ENCODE measurements at regions not wholly inside any gene's neighbourhood (a gene's known extent, or its start where the extent isn't known, plus 50 kb on each side); places are given as distances from the start of the nearest gene placed in this dataset.

GRCh38 chr7:46625032-46625431 lies 704.0 kb upstream of the IGFBP3 start (continued):
- TF ChIP-seq HDAC2 (IDR thresholded peaks at IDR 0.05) = no peak
- no peak for TF ChIP-seq CEBPB (IDR thresholded peaks at IDR 0.05; ENCODE audit: borderline replicate concordance in 1 of 2, low read depth in 2 of 2, low read length in 2 of 2)
- TF ChIP-seq TARDBP (IDR thresholded peaks at IDR 0.05; ENCODE audit: borderline replicate concordance) = no peak
- no peak for TF ChIP-seq MXI1 (IDR thresholded peaks at IDR 0.05; ENCODE audit: low read depth, low read length)
- TF ChIP-seq SREBF2 (IDR thresholded peaks at IDR 0.05; ENCODE audit: low read length) = no peak
- TF ChIP-seq STAT3 (IDR thresholded peaks at IDR 0.05; ENCODE audit: low read depth, low read length) = no peak

DNA sequence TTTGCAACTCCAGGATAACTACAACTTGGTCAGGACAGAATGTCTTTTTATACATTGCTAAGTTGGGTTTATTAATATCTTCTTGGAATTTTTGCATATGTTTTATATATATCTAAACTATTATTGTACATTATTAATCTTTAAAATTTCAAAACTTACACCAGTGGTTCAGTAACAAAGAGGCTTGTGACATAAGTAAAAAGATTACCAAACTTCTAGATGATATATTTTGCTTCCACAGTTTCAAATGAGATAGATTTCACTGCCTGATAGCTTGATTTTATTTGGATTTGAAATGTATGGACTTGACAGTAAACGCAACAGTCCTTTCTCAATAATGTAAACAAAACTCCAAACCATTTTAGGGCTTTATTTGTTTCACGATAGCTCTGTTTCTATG lies 701.2 kb upstream of the IGFBP3 start:
- H3K27me3 ChIP-seq (replicated peaks in 1 of 2; ENCODE audit: control insufficient read depth in 2 of 2, insufficient read depth in 2 of 2, low read length in 1 of 2) = no peaks in the 10 kb centered on the region
- no peak overlapping the region for H2AFZ ChIP-seq (ENCODE audit: control insufficient read depth, low read depth, low read length)
- no peaks in the 10 kb centered on the region for H4K20me1 ChIP-seq (ENCODE audit: control insufficient read depth, insufficient read depth)
- no peaks in the 10 kb centered on the region for H3K36me3 ChIP-seq (ENCODE audit: control insufficient read depth in 2 of 2, insufficient read depth in 2 of 2, low read length in 1 of 2)
- ChIA-PET SMC1A (ENCODE audit: uncharacterized antibody, unreplicated experiment) (interaction anchor here (1.7 kb wide), 1 partner anchor 9 kb away, joined by 5 read pairs; no protein-coding TSS in a partner anchor), CTCF (interaction anchor here (0.8 to 1.5 kb wide), 2 partner anchors 8 to 477 kb away, joined by 3 to 4 read pairs; no protein-coding TSS in a partner anchor), POLR2A (no interaction called here), RAD21 (ENCODE audit: unreplicated experiment) (interaction anchor here (1.3 to 1.7 kb wide), 2 partner anchors 7 to 34 kb away, joined by 3 to 6 read pairs; no protein-coding TSS in a partner anchor)
- FAIRE-seq = no peak
- no peak overlapping the region for H3K27ac ChIP-seq (ENCODE audit: control insufficient read depth, insufficient read depth)
- H3K9me3 ChIP-seq (replicated peaks; ENCODE audit: control insufficient read depth, insufficient read depth, low read length) = no peaks in the 10 kb centered on the region
- intact Hi-C loops (cut with micrococcal nuclease; ENCODE audit: unreplicated experiment) = no loop called here
- no peak overlapping the region for H3K9ac ChIP-seq (ENCODE audit: control insufficient read depth, insufficient read depth, low read length)
- 17% methylated on average over 2 of the region's 2 CpGs for WGBS (ENCODE audit: insufficient coverage, insufficient replicate concordance, low lambda C conversion rate, missing lambda C conversion rate)
- in situ Hi-C loops (cut with MboI) = no loop called here
- no peaks in the 10 kb centered on the region for H3K79me2 ChIP-seq (ENCODE audit: control insufficient read depth, insufficient read depth, low read length)
- no peak for DNase-seq (ENCODE audit: low read depth, low spot score)
- BruUV-seq (replicated peaks) = no TSS peak
- no peaks in the 10 kb centered on the region for H3K4me1 ChIP-seq (ENCODE audit: control insufficient read depth, insufficient read depth, low read length)
- no peak for ATAC-seq
- H3K4me2 ChIP-seq (ENCODE audit: control insufficient read depth, insufficient read depth) = no peak overlapping the region
- H3K4me3 ChIP-seq = no peak overlapping the region
- TF ChIP-seq ASH2L (IDR thresholded peaks at IDR 0.05; ENCODE audit: borderline replicate concordance, low read depth) (no peak), MYC (IDR thresholded peaks at IDR 0.05; ENCODE audit: insufficient read depth, insufficient read length, insufficient replicate concordance, low read length, severe bottlenecking) (no peak), EZH2 (IDR thresholded peaks at IDR 0.05; ENCODE audit: borderline replicate concordance, control insufficient read depth, low read depth, low read length) (no peak), ZNF217 (IDR thresholded peaks at IDR 0.05) (no peak), CHD2 (IDR thresholded peaks at IDR 0.05; ENCODE audit: borderline replicate concordance, low read depth, low read length) (no peak), SUPT20H (IDR thresholded peaks at IDR 0.05; ENCODE audit: borderline replicate concordance, control insufficient read depth, low read depth, low read length) (no peak), SIX5 (IDR thresholded peaks at IDR 0.05; ENCODE audit: low read depth, low read length, severe bottlenecking) (no peak), POLR2AphosphoS5 (IDR thresholded peaks at IDR 0.05; ENCODE audit: low read length) (no peak), MTA2 (IDR thresholded peaks at IDR 0.05; ENCODE audit: low read depth) (no peak), POLR2A (IDR thresholded peaks at IDR 0.05; ENCODE audit: low read depth, low read length) (no peak), ETV6 (conservative IDR thresholded peaks at IDR 0.05 in 1 of 2, IDR thresholded peaks at IDR 0.05 in 1 of 2; ENCODE audit: borderline replicate concordance in 1 of 2, low read depth in 1 of 2) (no peak), RELA (IDR thresholded peaks at IDR 0.05; ENCODE audit: borderline replicate concordance, partially characterized antibody) (no peak), MXI1 (IDR thresholded peaks at IDR 0.05; ENCODE audit: low read depth, low read length) (no peak), NBN (IDR thresholded peaks at IDR 0.05) (no peak), DPF2 (IDR thresholded peaks at IDR 0.05) (no peak), NR2F1 (conservative IDR thresholded peaks at IDR 0.05) (no peak)
- TF ChIP-seq, protein P1, sequence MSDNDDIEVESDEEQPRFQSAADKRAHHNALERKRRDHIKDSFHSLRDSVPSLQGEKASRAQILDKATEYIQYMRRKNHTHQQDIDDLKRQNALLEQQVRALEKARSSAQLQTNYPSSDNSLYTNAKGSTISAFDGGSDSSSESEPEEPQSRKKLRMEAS (IDR thresholded peaks at IDR 0.05; ENCODE audit: low read depth, low read length) = no peak
- TF ChIP-seq, protein P2, sequence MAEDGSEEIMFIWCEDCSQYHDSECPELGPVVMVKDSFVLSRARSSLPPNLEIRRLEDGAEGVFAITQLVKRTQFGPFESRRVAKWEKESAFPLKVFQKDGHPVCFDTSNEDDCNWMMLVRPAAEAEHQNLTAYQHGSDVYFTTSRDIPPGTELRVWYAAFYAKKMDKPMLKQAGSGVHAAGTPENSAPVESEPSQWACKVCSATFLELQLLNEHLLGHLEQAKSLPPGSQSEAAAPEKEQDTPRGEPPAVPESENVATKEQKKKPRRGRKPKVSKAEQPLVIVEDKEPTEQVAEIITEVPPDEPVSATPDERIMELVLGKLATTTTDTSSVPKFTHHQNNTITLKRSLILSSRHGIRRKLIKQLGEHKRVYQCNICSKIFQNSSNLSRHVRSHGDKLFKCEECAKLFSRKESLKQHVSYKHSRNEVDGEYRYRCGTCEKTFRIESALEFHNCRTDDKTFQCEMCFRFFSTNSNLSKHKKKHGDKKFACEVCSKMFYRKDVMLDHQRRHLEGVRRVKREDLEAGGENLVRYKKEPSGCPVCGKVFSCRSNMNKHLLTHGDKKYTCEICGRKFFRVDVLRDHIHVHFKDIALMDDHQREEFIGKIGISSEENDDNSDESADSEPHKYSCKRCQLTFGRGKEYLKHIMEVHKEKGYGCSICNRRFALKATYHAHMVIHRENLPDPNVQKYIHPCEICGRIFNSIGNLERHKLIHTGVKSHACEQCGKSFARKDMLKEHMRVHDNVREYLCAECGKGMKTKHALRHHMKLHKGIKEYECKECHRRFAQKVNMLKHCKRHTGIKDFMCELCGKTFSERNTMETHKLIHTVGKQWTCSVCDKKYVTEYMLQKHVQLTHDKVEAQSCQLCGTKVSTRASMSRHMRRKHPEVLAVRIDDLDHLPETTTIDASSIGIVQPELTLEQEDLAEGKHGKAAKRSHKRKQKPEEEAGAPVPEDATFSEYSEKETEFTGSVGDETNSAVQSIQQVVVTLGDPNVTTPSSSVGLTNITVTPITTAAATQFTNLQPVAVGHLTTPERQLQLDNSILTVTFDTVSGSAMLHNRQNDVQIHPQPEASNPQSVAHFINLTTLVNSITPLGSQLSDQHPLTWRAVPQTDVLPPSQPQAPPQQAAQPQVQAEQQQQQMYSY (CRISPR knock-in tag; IDR thresholded peaks at IDR 0.05) = no peak
